ENCODE measurements at regions not wholly inside any gene's neighbourhood (a gene's known extent, or its start where the extent isn't known, plus 50 kb on each side); places are given as distances from the start of the nearest gene placed in this dataset.

- TF ChIP-seq CTCF (IDR thresholded peaks at IDR 0.05), result no peak
- intact Hi-C loops (cut with DNase I, micrococcal nuclease), result no loop called here
- ATAC-seq, result no peak
Measured at GRCh38 chr4:111405989-111406388, 739.3 kb upstream of the FAM241A start.

GRCh38 chr4:111410571-111410970, 734.7 kb upstream of the FAM241A start:
- TF ChIP-seq CTCF (IDR thresholded peaks at IDR 0.05), result no peak
- Histone ChIP-seq H3K4me1 (ENCODE audit: low read depth) (no peaks in the 10 kb centered on the region), H3K36me3 (ENCODE audit: low read depth) (no peaks in the 10 kb centered on the region), H3K4me3 (no peak overlapping the region), H3K9me3 (no peaks in the 10 kb centered on the region)
- no peak for ATAC-seq
- intact Hi-C loops (cut with DNase I, micrococcal nuclease), result no loop called here
- no peak for DNase-seq

More at GRCh38 chr4:111405989-111406388, 739.3 kb upstream of the FAM241A start:
- Histone ChIP-seq H3K9me3 (no peaks in the 10 kb centered on the region), H3K36me3 (ENCODE audit: low read depth) (no peaks in the 10 kb centered on the region), H3K4me1 (ENCODE audit: low read depth) (no peaks in the 10 kb centered on the region), H3K4me3 (no peak overlapping the region)
- DNase-seq, result no peak

GRCh38 chr4:111417521-111417920, 727.7 kb upstream of the FAM241A start:
- DNase-seq, result no peak
- ATAC-seq, result no peak
- no peak for TF ChIP-seq CTCF (IDR thresholded peaks at IDR 0.05)
- intact Hi-C loops (cut with DNase I, micrococcal nuclease), result no loop called here
- Histone ChIP-seq H3K4me1 (ENCODE audit: low read depth) (no peaks in the 10 kb centered on the region), H3K36me3 (ENCODE audit: low read depth) (no peaks in the 10 kb centered on the region), H3K9me3 (no peaks in the 10 kb centered on the region), H3K4me3 (no peak overlapping the region)

GRCh38 chr4:111433441-111433840, 711.8 kb upstream of the FAM241A start:
- Histone ChIP-seq H3K4me3 (no peak overlapping the region), H3K9me3 (no peaks in the 10 kb centered on the region), H3K4me1 (ENCODE audit: low read depth) (peaks cover 8% of the 10 kb centered on the region), H3K36me3 (ENCODE audit: low read depth) (no peaks in the 10 kb centered on the region)
- intact Hi-C loops (cut with DNase I, micrococcal nuclease), result no loop called here
- no peak for TF ChIP-seq CTCF (IDR thresholded peaks at IDR 0.05)
- DNase-seq (no peak), ATAC-seq (no peak)

- DNase-seq (peak in 2 of 3 donors; percentile 42 to 77), ATAC-seq (peak; percentile 80)
- H3K4me1 ChIP-seq (ENCODE audit: low read depth), result peaks cover 8% of the 10 kb centered on the region
- H3K36me3 ChIP-seq (ENCODE audit: low read depth), result no peaks in the 10 kb centered on the region
- intact Hi-C loops (cut with DNase I, micrococcal nuclease), result no loop called here
- no peaks in the 10 kb centered on the region for H3K9me3 ChIP-seq
- no peak overlapping the region for H3K4me3 ChIP-seq
- TF ChIP-seq CTCF (IDR thresholded peaks at IDR 0.05), result no peak
Measured at GRCh38 chr4:111434586-111434985, 710.7 kb upstream of the FAM241A start.

Measured in mucosa of descending colon (tissue), 3 donors.